OCI-LY7 (cell line): ENCODE measurements at regions not wholly inside any gene's neighbourhood (a gene's known extent, or its start where the extent isn't known, plus 50 kb on each side); places are given as distances from the start of the nearest gene placed in this dataset.

Experiments
- EZH2phosphoT487 ChIP-seq: fragments of 200-600 bp; sonication (generic); IDR thresholded peaks from 2 replicates; pipeline ENCODE4 v1.6.1; 2018; ENCODE audit warnings: low read depth, borderline replicate concordance, mild to moderate bottlenecking, mixed run types, antibody characterized with exemption, low read length, moderate library complexity, mixed read lengths
- TF ChIP-seq, protein P1 (sequence below): fragments of 200-600 bp; sonication (generic); conservative IDR thresholded peaks from 2 replicates; pipeline ENCODE4 v1.5.1; 2014; ENCODE audit warnings: mild to moderate bottlenecking, antibody characterized with exemption, low read length, moderate library complexity, mixed read lengths

DNA sequence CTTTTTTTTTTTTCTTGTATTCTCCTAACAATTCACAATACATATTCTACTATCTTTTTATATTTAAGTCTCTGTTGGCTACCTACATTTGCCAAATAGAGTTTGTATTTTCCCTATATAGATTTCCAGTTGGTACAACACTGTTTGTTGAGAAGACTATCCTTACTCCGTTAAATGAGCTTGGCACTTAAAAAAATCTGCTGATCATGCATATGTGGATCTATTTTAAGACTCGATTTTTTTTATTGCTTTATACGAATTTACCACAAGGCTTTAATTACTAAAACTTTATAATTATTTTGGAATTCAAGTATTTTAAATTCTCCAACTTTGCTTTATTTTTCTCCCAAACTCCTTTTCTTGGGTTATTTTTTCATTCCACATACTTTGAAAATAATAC, 855.6 kb downstream of the C6orf118 start:
- TF ChIP-seq, protein P1, sequence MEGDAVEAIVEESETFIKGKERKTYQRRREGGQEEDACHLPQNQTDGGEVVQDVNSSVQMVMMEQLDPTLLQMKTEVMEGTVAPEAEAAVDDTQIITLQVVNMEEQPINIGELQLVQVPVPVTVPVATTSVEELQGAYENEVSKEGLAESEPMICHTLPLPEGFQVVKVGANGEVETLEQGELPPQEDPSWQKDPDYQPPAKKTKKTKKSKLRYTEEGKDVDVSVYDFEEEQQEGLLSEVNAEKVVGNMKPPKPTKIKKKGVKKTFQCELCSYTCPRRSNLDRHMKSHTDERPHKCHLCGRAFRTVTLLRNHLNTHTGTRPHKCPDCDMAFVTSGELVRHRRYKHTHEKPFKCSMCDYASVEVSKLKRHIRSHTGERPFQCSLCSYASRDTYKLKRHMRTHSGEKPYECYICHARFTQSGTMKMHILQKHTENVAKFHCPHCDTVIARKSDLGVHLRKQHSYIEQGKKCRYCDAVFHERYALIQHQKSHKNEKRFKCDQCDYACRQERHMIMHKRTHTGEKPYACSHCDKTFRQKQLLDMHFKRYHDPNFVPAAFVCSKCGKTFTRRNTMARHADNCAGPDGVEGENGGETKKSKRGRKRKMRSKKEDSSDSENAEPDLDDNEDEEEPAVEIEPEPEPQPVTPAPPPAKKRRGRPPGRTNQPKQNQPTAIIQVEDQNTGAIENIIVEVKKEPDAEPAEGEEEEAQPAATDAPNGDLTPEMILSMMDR = no peak
- TF ChIP-seq EZH2phosphoT487 = no peak
